Loucy (cell line): ENCODE measurements at regions not wholly inside any gene's neighbourhood (a gene's known extent, or its start where the extent isn't known, plus 50 kb on each side); places are given as distances from the start of the nearest gene placed in this dataset.

ENCODE experiments used
- H2AFZ ChIP-seq: fragments of 200-600 bp; sonication (generic); 2 replicates; pipeline ENCODE4 v1.6.0; 2016; ENCODE audit warnings: antibody characterized with exemption, mild to moderate bottlenecking, low read length, moderate library complexity
- H3F3A ChIP-seq: fragments of 200-600 bp; 2 replicates; pipeline ENCODE4 v1.6.0; 2016; ENCODE audit warnings: antibody characterized with exemption, low read depth, mild to moderate bottlenecking
- H3K27me3 ChIP-seq: fragments of 200-600 bp; sonication (generic); 2 replicates; pipeline ENCODE4 v1.6.1; 2014; ENCODE audit warnings: low read length, mild to moderate bottlenecking; ENCODE audit not compliant: insufficient read depth, poor library complexity, severe bottlenecking
- H3K36me3 ChIP-seq: fragments of 200-600 bp; sonication (generic); 2 replicates; pipeline ENCODE4 v1.6.1; 2016; ENCODE audit warnings: low read length; ENCODE audit not compliant: insufficient read depth
- H3K4me1 ChIP-seq: fragments of 200-600 bp; sonication (generic); 2 replicates; pipeline ENCODE4 v1.5.1; 2014; ENCODE audit warnings: low read length, mild to moderate bottlenecking; ENCODE audit not compliant: insufficient read depth, poor library complexity, severe bottlenecking
- H3K4me2 ChIP-seq: fragments of 200-600 bp; sonication (generic); 2 replicates; pipeline ENCODE4 v1.6.0; 2014; ENCODE audit warnings: antibody characterized with exemption, low read length, low read depth, mild to moderate bottlenecking; ENCODE audit not compliant: poor library complexity, severe bottlenecking
- H3K4me3 ChIP-seq: fragments of 200-600 bp; sonication (generic); 2 replicates; pipeline ENCODE4 v1.5.1; 2014; ENCODE audit warnings: low read length, mild to moderate bottlenecking, mixed read lengths; ENCODE audit not compliant: poor library complexity, severe bottlenecking
- H3K79me2 ChIP-seq: fragments of 200-600 bp; sonication (generic); 2 replicates; pipeline ENCODE4 v1.6.1; 2014; ENCODE audit warnings: low read length; ENCODE audit not compliant: insufficient read depth
- H3K9ac ChIP-seq: fragments of 200-600 bp; sonication (generic); 2 replicates; pipeline ENCODE4 v1.6.0; 2014; ENCODE audit warnings: mild to moderate bottlenecking, low read depth, low read length, moderate library complexity; ENCODE audit not compliant: poor library complexity, severe bottlenecking
- H3K9me2 ChIP-seq: fragments of 200-600 bp; sonication (generic); replicated peaks from 2 replicates; pipeline ENCODE4 v1.6.1; 2016; ENCODE audit warnings: low read depth, low read length, mixed read lengths
- H3K9me3 ChIP-seq: fragments of 200-600 bp; sonication (generic); 2 replicates; pipeline ENCODE4 v1.6.1; 2014; ENCODE audit warnings: mild to moderate bottlenecking, antibody characterized with exemption, low read length, low read depth; ENCODE audit not compliant: insufficient read depth
- H4K20me1 ChIP-seq: fragments of 200-600 bp; sonication (generic); 2 replicates; pipeline ENCODE4 v1.6.0; 2014; ENCODE audit warnings: antibody characterized with exemption, low read length, mild to moderate bottlenecking; ENCODE audit not compliant: insufficient read depth, poor library complexity, severe bottlenecking
- CTCF ChIP-seq: fragments of 200-600 bp; sonication (generic); conservative IDR thresholded peaks from 2 replicates; pipeline ENCODE4 v1.5.1; 2014; ENCODE audit warnings: mild to moderate bottlenecking, antibody characterized with exemption, low read length
- EZH2phosphoT487 ChIP-seq: fragments of 200-600 bp; IDR thresholded peaks from 2 replicates; pipeline ENCODE4 v1.6.1; 2018; ENCODE audit warnings: antibody characterized with exemption, mild to moderate bottlenecking, moderate library complexity, borderline replicate concordance

- H3K4me2 ChIP-seq = no peak overlapping the region
- no peak overlapping the region for H3K4me3 ChIP-seq
- H3K4me1 ChIP-seq = no peaks in the 10 kb centered on the region
- no peaks in the 10 kb centered on the region for H3K27me3 ChIP-seq
- H3K9me3 ChIP-seq = peaks cover 4% of the 10 kb centered on the region; the same call in 1 of the 2 replicates
- no peaks in the 10 kb centered on the region for H3F3A ChIP-seq
- no peak for TF ChIP-seq CTCF
- no peak for TF ChIP-seq EZH2phosphoT487
- no peak overlapping the region for H3K9ac ChIP-seq
- H4K20me1 ChIP-seq = no peaks in the 10 kb centered on the region
- no peak overlapping the region for H2AFZ ChIP-seq
- H3K79me2 ChIP-seq = no peaks in the 10 kb centered on the region
- H3K36me3 ChIP-seq = no peaks in the 10 kb centered on the region
- H3K9me2 ChIP-seq = no peaks in the 10 kb centered on the region; the same call in 1 of the 2 replicates
Observed at GRCh38 chr10:126787201-126787600, 116.7 kb upstream of the C10orf90 start.

GRCh38 chr10:126795318-126795717, 109.9 kb upstream of the DOCK1 start:
- H3K9me2 ChIP-seq = no peaks in the 10 kb centered on the region; the same call in 1 of the 2 replicates
- no peaks in the 10 kb centered on the region for H3K79me2 ChIP-seq
- H3K27me3 ChIP-seq = no peaks in the 10 kb centered on the region
- H3K36me3 ChIP-seq = no peaks in the 10 kb centered on the region
- no peak overlapping the region for H3K9ac ChIP-seq
- no peaks in the 10 kb centered on the region for H3F3A ChIP-seq
- H3K9me3 ChIP-seq = no peaks in the 10 kb centered on the region; the same call in 1 of the 2 replicates
- no peak for TF ChIP-seq CTCF
- no peak for TF ChIP-seq EZH2phosphoT487
- no peaks in the 10 kb centered on the region for H4K20me1 ChIP-seq
- no peak overlapping the region for H3K4me3 ChIP-seq
- no peak overlapping the region for H3K4me2 ChIP-seq
- H3K4me1 ChIP-seq = no peaks in the 10 kb centered on the region
- no peak overlapping the region for H2AFZ ChIP-seq

DNA sequence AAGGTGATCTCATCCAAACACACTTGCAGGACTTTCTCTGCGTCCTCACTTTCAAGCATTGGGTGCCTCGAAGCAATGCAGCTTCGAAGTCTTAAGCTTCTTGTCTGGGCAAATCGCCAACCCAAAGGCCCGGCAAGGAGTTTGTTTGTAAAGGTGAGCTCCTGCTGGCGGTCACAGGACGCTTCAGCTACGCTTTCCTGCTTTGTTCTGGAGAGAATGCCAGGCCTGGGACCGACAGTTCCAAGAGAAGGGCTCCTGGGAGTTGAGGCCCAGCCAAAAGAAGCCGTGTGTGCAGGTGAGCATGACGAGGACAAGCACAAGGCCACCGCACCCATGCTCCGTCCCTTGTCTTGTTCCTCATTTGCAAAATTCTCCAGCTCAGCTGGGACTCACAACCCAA, 106.6 kb upstream of the DOCK1 start:
- no peak overlapping the region for H2AFZ ChIP-seq
- H3K4me3 ChIP-seq = no peak overlapping the region
- no peaks in the 10 kb centered on the region for H3K79me2 ChIP-seq
- no peaks in the 10 kb centered on the region for H3F3A ChIP-seq
- no peaks in the 10 kb centered on the region for H3K9me2 ChIP-seq
- H3K4me1 ChIP-seq = no peaks in the 10 kb centered on the region
- no peaks in the 10 kb centered on the region for H3K27me3 ChIP-seq
- H3K9me3 ChIP-seq = peaks cover 3% of the 10 kb centered on the region; the same call in 1 of the 2 replicates
- H4K20me1 ChIP-seq = no peaks in the 10 kb centered on the region
- H3K36me3 ChIP-seq = no peaks in the 10 kb centered on the region
- no peak overlapping the region for H3K4me2 ChIP-seq
- no peak overlapping the region for H3K9ac ChIP-seq
- no peak for TF ChIP-seq EZH2phosphoT487

DNA sequence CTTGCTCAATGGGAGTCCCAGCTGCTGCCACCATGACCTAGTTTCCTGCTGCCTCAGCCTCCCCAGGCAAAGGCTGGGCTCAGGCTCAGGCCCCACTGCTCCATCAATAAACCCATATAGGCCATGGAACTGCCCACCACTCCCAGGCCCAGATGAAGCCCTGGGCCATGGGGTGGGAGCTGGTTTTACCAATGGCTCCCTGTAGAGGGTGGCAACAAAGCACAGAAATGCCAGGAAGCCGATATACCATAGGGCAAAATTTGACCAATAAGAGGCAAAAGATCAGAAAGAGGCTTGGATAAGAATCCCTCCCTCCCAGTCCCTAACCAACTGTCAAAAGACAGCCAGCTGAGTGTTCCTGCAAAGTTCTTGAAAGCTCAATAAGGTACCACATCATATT, 101.8 kb upstream of the DOCK1 start:
- Histone ChIP-seq H3K36me3 (no peaks in the 10 kb centered on the region), H4K20me1 (no peaks in the 10 kb centered on the region), H3K4me1 (no peaks in the 10 kb centered on the region), H3K9ac (no peak overlapping the region), H3K4me3 (no peak overlapping the region), H3K9me3 (peaks cover 3% of the 10 kb centered on the region; the same call in 1 of the 2 replicates), H3K4me2 (no peak overlapping the region), H3K9me2 (no peaks in the 10 kb centered on the region), H3K27me3 (no peaks in the 10 kb centered on the region), H3K79me2 (no peaks in the 10 kb centered on the region), H3F3A (no peaks in the 10 kb centered on the region), H2AFZ (no peak overlapping the region)
- TF ChIP-seq EZH2phosphoT487 (no peak), CTCF (no peak)
